ENCODE measurements at regions not wholly inside any gene's neighbourhood (a gene's known extent, or its start where the extent isn't known, plus 50 kb on each side); places are given as distances from the start of the nearest gene placed in this dataset.

GRCh38 chr12:107855471-107855870 is 81.0 kb downstream of the ASCL4 start:
- TF ChIP-seq CTCF (optimal IDR thresholded peaks at IDR 0.05 in 1 of 3, IDR thresholded peaks at IDR 0.05 in 1 of 3, conservative IDR thresholded peaks at IDR 0.05 in 1 of 3; ENCODE audit: extremely low read depth in 1 of 3, insufficient read depth in 2 of 3, low read length in 3 of 3) (no peak), EZH2 (IDR thresholded peaks at IDR 0.05; ENCODE audit: low read length) (no peak)
